Endothelial cell (in vitro differentiated cells): ENCODE measurements at regions not wholly inside any gene's neighbourhood (a gene's known extent, or its start where the extent isn't known, plus 50 kb on each side); places are given as distances from the start of the nearest gene placed in this dataset.

Source experiments
- DNase-seq: peaks from one replicate; pipeline ENCODE4 v3.0.0; 2021; ENCODE audit warnings: low spot score
- H3K27ac Mint-ChIP-seq: one replicate; pipeline ENCODE4 v1.8.0; 2021; ENCODE audit warnings: mixed read lengths, inconsistent platforms; ENCODE audit not compliant: unreplicated experiment
- H3K27me3 Mint-ChIP-seq: one replicate; pipeline ENCODE4 v1.8.0; 2021; ENCODE audit warnings: mild to moderate bottlenecking, moderate library complexity, mixed read lengths, inconsistent platforms; ENCODE audit not compliant: unreplicated experiment
- H3K36me3 Mint-ChIP-seq: one replicate; pipeline ENCODE4 v1.8.0; 2021; ENCODE audit warnings: mild to moderate bottlenecking, low read depth, mixed read lengths, inconsistent platforms; ENCODE audit not compliant: unreplicated experiment
- H3K4me1 Mint-ChIP-seq: one replicate; pipeline ENCODE4 v1.8.0; 2021; ENCODE audit warnings: mild to moderate bottlenecking, mixed read lengths, inconsistent platforms; ENCODE audit not compliant: unreplicated experiment
- H3K4me3 Mint-ChIP-seq: one replicate; pipeline ENCODE4 v1.8.0; 2021; ENCODE audit warnings: mild to moderate bottlenecking, mixed read lengths, inconsistent platforms; ENCODE audit not compliant: unreplicated experiment
- H3K9me3 Mint-ChIP-seq: one replicate; pipeline ENCODE4 v1.8.0; 2021; ENCODE audit warnings: mixed read lengths, inconsistent platforms; ENCODE audit not compliant: unreplicated experiment
- TF ChIP-seq, protein P1 (sequence below): fragments of 200-600 bp; sonication (generic); IDR thresholded peaks from one replicate; pipeline ENCODE4 v1.5.0; 2021; ENCODE audit warnings: antibody characterized with exemption; ENCODE audit not compliant: unreplicated experiment

DNA sequence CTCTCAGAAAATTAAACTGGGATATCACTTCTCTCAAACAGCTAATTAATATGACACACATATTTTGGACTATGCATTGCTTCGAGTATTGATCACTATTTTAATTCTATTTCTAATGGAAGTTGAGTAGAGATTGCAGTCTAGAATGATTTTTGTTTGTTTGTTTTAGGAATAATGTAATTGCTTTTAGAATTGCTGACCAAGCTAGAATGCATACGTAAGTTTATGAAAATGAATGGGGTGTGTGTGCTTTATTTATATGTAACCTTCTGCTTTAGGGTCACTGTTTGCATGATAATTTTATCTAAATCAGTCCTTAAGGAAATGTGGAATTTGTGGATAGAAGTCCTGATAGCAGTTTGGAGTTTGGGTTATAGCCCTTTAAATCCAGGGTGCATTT lies 371.4 kb downstream of the NR2F2 start:
- Mint-ChIP-seq H3K36me3 (no peaks in the 10 kb centered on the region), H3K4me3 (no peak overlapping the region), H3K27me3 (no peaks in the 10 kb centered on the region), H3K4me1 (peaks cover 10% of the 10 kb centered on the region), H3K27ac (no peak overlapping the region), H3K9me3 (no peaks in the 10 kb centered on the region)
- no peak for DNase-seq
- TF ChIP-seq, protein P1, sequence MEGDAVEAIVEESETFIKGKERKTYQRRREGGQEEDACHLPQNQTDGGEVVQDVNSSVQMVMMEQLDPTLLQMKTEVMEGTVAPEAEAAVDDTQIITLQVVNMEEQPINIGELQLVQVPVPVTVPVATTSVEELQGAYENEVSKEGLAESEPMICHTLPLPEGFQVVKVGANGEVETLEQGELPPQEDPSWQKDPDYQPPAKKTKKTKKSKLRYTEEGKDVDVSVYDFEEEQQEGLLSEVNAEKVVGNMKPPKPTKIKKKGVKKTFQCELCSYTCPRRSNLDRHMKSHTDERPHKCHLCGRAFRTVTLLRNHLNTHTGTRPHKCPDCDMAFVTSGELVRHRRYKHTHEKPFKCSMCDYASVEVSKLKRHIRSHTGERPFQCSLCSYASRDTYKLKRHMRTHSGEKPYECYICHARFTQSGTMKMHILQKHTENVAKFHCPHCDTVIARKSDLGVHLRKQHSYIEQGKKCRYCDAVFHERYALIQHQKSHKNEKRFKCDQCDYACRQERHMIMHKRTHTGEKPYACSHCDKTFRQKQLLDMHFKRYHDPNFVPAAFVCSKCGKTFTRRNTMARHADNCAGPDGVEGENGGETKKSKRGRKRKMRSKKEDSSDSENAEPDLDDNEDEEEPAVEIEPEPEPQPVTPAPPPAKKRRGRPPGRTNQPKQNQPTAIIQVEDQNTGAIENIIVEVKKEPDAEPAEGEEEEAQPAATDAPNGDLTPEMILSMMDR = no peak

DNA sequence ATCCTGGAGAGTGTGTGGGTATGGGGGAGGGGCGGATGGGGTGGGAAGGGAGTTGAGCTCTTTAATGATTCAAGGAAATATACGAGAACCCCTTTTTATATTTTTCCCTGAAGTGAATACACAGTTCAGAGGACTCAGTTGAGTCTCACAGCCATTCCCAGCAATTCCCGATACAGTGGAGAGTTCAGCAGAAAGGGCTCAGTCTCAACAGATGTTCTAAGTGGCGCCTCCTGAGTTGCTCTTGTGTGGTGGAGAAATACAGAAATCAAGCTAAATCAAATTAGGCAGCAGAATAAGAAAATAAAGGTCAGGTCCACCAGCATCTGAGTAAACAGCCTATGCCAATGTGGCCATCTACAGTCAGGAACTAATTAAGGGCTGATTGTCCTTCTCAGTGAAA lies 372.1 kb downstream of the NR2F2 start:
- Mint-ChIP-seq H3K27me3 (no peaks in the 10 kb centered on the region), H3K36me3 (no peaks in the 10 kb centered on the region), H3K27ac (no peak overlapping the region), H3K4me1 (peaks cover 10% of the 10 kb centered on the region), H3K9me3 (no peaks in the 10 kb centered on the region), H3K4me3 (no peak overlapping the region)
- TF ChIP-seq, protein P1 = no peak
- no peak for DNase-seq

DNA sequence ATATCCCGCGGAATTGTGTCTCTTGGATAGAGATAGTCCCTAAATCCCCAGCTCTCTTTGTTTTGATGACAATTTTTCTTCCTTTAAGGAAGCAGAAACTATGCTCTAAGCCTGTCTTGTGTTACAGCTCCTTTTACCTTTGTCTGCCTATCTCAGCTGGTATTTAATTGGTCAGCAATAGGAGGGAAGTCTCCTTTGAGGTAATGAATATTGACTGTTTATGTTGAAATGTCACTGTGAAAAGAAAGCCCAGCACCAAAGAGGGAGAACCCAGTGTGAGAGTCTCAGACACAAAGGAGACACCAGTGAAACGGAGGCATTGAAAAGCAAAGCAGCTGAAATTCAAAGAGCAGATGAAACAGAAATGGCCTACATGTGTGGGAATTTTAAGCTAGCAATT lies 372.6 kb downstream of the NR2F2 start:
- Mint-ChIP-seq H3K27ac (no peak overlapping the region), H3K27me3 (no peaks in the 10 kb centered on the region), H3K9me3 (no peaks in the 10 kb centered on the region), H3K4me3 (no peak overlapping the region), H3K36me3 (no peaks in the 10 kb centered on the region), H3K4me1 (peaks cover 10% of the 10 kb centered on the region)
- TF ChIP-seq, protein P1 = no peak
- no peak for DNase-seq

DNA sequence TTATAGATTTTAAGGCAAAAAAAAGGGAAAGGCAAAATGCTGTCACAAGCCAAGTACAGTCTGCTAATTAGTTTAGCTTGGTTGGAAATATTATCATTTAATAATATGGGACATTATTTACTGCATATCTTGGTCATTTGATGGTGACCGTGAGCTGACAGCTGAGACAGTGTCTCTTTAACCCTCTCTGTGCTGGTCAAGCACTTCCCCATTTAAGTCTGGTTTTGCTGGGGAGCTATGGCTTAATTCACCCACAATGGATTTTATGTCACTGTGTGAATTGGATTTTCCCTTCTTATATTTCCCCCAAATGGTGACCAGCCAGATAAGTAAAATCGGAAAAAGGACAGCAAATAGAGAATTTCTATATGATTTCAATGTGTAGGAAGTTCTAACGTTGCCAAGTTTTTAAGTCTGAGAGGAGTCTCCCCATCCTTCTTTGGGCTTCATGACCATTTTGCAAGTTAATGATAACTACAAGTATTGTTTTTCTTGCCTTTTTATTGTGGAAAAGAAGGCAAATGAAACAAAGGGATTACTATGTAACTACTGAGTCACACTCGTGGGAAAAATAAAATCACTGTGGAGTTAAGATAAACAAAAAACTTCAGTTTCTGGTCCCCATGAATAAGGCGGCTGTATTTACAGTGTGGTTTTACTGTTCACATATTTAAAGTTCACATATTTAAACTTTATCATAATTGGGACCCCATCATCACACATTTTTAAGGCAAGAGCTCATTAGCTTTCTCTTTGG lies 373.5 kb downstream of the NR2F2 start:
- no peaks in the 10 kb centered on the region for H3K27me3 Mint-ChIP-seq
- H3K4me3 Mint-ChIP-seq = no peak overlapping the region
- peaks cover 10% of the 10 kb centered on the region for H3K4me1 Mint-ChIP-seq
- no peak overlapping the region for H3K27ac Mint-ChIP-seq
- TF ChIP-seq, protein P1 = no peak
- H3K9me3 Mint-ChIP-seq = no peaks in the 10 kb centered on the region
- no peaks in the 10 kb centered on the region for H3K36me3 Mint-ChIP-seq
- no peak for DNase-seq

DNA sequence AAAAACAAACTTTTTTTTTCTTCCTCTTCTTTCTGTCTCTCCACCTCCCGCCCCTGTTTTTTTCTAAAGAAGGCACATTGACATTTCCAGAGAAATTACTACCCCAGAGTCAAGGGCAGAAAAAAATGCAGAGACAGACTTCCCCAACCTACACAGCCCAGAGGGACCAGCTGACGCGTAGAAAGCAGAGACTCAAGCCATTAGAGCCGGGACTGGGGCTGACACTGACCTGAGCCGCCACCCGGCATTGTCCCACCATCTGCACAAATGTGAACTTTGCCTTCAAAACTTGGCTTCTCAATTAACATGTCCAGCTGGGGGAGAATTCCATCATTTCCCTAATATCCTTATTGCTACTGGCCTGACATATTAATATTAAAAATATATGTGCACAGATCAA lies 385.6 kb downstream of the NR2F2 start:
- H3K27me3 Mint-ChIP-seq = peaks cover 2% of the 10 kb centered on the region
- H3K36me3 Mint-ChIP-seq = no peaks in the 10 kb centered on the region
- TF ChIP-seq, protein P1 = no peak
- H3K9me3 Mint-ChIP-seq = no peaks in the 10 kb centered on the region
- H3K27ac Mint-ChIP-seq = no peak overlapping the region
- no peak overlapping the region for H3K4me3 Mint-ChIP-seq
- DNase-seq = no peak
- H3K4me1 Mint-ChIP-seq = no peaks in the 10 kb centered on the region
